Loucy (cell line): ENCODE measurements at regions not wholly inside any gene's neighbourhood (a gene's known extent, or its start where the extent isn't known, plus 50 kb on each side); places are given as distances from the start of the nearest gene placed in this dataset.

Source experiments
- EZH2phosphoT487 ChIP-seq: fragments of 200-600 bp; IDR thresholded peaks from 2 replicates; pipeline ENCODE4 v1.6.1; 2018; ENCODE audit warnings: antibody characterized with exemption, mild to moderate bottlenecking, moderate library complexity, borderline replicate concordance
- TF ChIP-seq, protein P1 (sequence below): fragments of 200-600 bp; sonication (generic); conservative IDR thresholded peaks from 2 replicates; pipeline ENCODE4 v1.5.1; 2014; ENCODE audit warnings: mild to moderate bottlenecking, antibody characterized with exemption, low read length

DNA sequence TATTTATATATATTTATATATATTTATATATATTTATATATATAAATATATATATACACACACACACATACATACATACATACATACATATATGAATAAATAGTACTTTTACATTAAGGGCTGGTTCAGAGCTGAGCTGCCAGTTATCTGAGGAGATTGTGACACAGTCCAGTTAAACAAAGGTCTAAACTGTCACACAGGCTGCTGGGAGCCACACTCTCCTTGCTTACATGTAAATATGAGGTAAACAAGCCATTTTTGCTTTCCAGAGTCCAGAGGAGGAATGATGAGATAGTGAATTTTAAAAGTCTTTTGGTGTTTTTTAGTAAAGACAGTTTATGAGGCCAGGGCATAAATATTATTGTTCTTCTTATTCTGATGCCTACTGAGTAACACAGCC, 377.5 kb upstream of the PIK3C3 start:
- TF ChIP-seq, protein P1, sequence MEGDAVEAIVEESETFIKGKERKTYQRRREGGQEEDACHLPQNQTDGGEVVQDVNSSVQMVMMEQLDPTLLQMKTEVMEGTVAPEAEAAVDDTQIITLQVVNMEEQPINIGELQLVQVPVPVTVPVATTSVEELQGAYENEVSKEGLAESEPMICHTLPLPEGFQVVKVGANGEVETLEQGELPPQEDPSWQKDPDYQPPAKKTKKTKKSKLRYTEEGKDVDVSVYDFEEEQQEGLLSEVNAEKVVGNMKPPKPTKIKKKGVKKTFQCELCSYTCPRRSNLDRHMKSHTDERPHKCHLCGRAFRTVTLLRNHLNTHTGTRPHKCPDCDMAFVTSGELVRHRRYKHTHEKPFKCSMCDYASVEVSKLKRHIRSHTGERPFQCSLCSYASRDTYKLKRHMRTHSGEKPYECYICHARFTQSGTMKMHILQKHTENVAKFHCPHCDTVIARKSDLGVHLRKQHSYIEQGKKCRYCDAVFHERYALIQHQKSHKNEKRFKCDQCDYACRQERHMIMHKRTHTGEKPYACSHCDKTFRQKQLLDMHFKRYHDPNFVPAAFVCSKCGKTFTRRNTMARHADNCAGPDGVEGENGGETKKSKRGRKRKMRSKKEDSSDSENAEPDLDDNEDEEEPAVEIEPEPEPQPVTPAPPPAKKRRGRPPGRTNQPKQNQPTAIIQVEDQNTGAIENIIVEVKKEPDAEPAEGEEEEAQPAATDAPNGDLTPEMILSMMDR, result no peak
- no peak for TF ChIP-seq EZH2phosphoT487
